Heart left ventricle (tissue), 16 donors: ENCODE measurements at regions not wholly inside any gene's neighbourhood (a gene's known extent, or its start where the extent isn't known, plus 50 kb on each side); places are given as distances from the start of the nearest gene placed in this dataset.

Experiments used
- ATAC-seq, 4 donors: fragments of 200-7000 bp; cut with Tn5 transposase; one replicate each; pipeline ENCODE4 v1.9.1; 2020 to 2022; ENCODE audit warnings: moderate library complexity in 4 of 4, mild to moderate bottlenecking in 3 of 4, moderate number of reproducible peaks in 1 of 4
- DNase-seq, 5 donors: peaks; one replicate each; pipeline ENCODE4 v3.0.0-alpha.2; 2020
- H3K27ac ChIP-seq, 12 donors: fragments of 200-600 bp; sonication (generic) in 4 of 12; one replicate each; pipeline versions ENCODE4 v1.5.0 to v1.8.0; 2016 to 2022; ENCODE audit warnings: mild to moderate bottlenecking in 2 of 12
- H3K27me3 ChIP-seq, 9 donors: fragments of 200-600 bp; sonication (generic) in 2 of 9; one replicate each; pipeline versions ENCODE4 v1.5.1 to v1.8.0; 2016 to 2022; ENCODE audit warnings: mild to moderate bottlenecking in 3 of 9
- H3K36me3 ChIP-seq, 9 donors: fragments of 200-600 bp; sonication (generic) in 2 of 9; one replicate each; pipeline versions ENCODE4 v1.5.0 to v1.8.0; 2018 to 2022; ENCODE audit warnings: mild to moderate bottlenecking in 2 of 9
- H3K4me1 ChIP-seq, 12 donors: fragments of 200-600 bp; sonication (generic) in 4 of 12; one replicate each; pipeline versions ENCODE4 v1.5.0 to v1.8.0; 2016 to 2022; ENCODE audit warnings: mild to moderate bottlenecking in 3 of 12
- H3K4me3 ChIP-seq, 12 donors: fragments of 200-600 bp; sonication (generic) in 4 of 12; one replicate each; pipeline versions ENCODE4 v1.5.0 to v1.8.0; 2017 to 2022; ENCODE audit warnings: mild to moderate bottlenecking in 9 of 12, moderate library complexity in 4 of 12
- H3K9me3 ChIP-seq, 12 donors: fragments of 200-600 bp; sonication (generic) in 4 of 12; one replicate each; pipeline versions ENCODE4 v1.5.0 to v1.8.0; 2016 to 2022; ENCODE audit warnings: mild to moderate bottlenecking in 1 of 12
- CTCF ChIP-seq, 12 donors: fragments of 200-600 bp; sonication (generic) in 4 of 12; IDR thresholded peaks; one replicate each; pipeline versions ENCODE4 v1.5.0 to v1.8.0; 2018 to 2022; ENCODE audit warnings: antibody characterized with exemption in 12 of 12, mild to moderate bottlenecking in 5 of 12
- POLR2A ChIP-seq, 2 donors: fragments of 450-650 bp; IDR thresholded peaks; one replicate each; pipeline ENCODE4 v1.6.1; 2017; ENCODE audit warnings: antibody characterized with exemption in 2 of 2, mild to moderate bottlenecking in 2 of 2, moderate library complexity in 2 of 2
- WGBS, 4 donors: extraction: QIAGEN DNeasy Blood & Tissue Kit in 2 of 4; methylation state at CpG; one replicate each; pipeline versions ENCODE4 v1.1.5 to v1.1.7; 2013 to 2018; 5-methylcytosine and 5-hydroxymethylcytosine counted together
- intact Hi-C, 10 donors: fragments of 100-400 bp; cut with DNase I; formaldehyde crosslinking; loops; one replicate each; pipeline versions ENCODE4 v1.11.1 to v1.14.2; 2022
- donor health status: ischemic (EF 13 %, LVEDD 7.1; RV severe dilation, severe dysfunction).
- donor health status: healthy with polysubstance abuse.
- donor health status: DM: no; HTN: yes; CAD: no.
- donor health status: DM: no; HTN: no; CAD: no.
- donor health status: ischemic (EF 25% LVEDD 6.9; RV normal size, moderate dysfunction).
- donor health status: ischemic (EF 25% LVEDD 5.7; RV mildly dilated, moderate dysfunction).
- donor health status: healthy.
- donor health status: DM: yes; HTN: yes; CAD: no.
- donor health status: ischemic (EF 35%, LVEDD 5.7; RV mildly dilated, moderate dysfunction).
- donor health status: nonischemic (EF 11% LVEDD 7.7; RV severe dilation, severe dysfunction).
- donor health status: DM: yes; HTN: yes; CAD: no.
- donor health status: PGD.
- donor health status: ischemic (EF 29% LVEDD 5.4; RV normal size, mild dysfunction).
- donor health status: nonischemic (EF 23%, LVEDD 6.1; RV moderate dilation, normal function).

- intact Hi-C loops: no loop called here
- Histone ChIP-seq H3K4me1 (no peaks in the 10 kb centered on the region), H3K27me3 (no peaks in the 10 kb centered on the region), H3K9me3 (peaks cover 0 to 40% (median 6%) of the 10 kb centered on the region in 12 donors), H3K27ac (no peak overlapping the region), H3K36me3 (no peaks in the 10 kb centered on the region), H3K4me3 (no peak overlapping the region)
- DNase-seq (no peak), ATAC-seq (no peak)
- TF ChIP-seq CTCF (IDR thresholded peaks at IDR 0.05): no peak
- 82 to 88% (median 84%) methylated on average over 3 of the region's 3 CpGs for WGBS, 4 donors
Observed at GRCh38 chr10:117652228-117653169, 110.0 kb downstream of the EMX2 start.

DNA sequence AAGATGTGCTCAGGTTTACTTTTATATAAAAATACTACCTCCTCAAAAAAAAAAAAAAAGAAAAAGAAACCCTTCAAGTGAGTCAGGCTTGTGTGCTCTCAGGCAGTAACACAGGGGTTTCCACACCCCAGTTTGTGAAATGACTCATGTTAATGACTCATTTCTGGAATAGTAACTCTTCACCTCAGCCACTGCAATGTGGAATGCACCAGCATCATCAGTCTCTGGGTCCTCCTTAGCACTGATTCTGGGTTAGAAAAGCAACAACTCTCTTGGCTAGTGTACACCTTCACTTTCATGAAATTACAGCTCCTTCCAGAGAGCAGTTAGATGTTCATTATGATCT, 110.6 kb downstream of the EMX2 start:
- no peak overlapping the region for H3K4me3 ChIP-seq
- TF ChIP-seq CTCF (IDR thresholded peaks at IDR 0.05): no peak
- no peak for TF ChIP-seq POLR2A (IDR thresholded peaks at IDR 0.05)
- no peaks in the 10 kb centered on the region for H3K36me3 ChIP-seq
- peaks cover 0 to 40% (median 6%) of the 10 kb centered on the region in 12 donors for H3K9me3 ChIP-seq
- no peaks in the 10 kb centered on the region for H3K27me3 ChIP-seq
- intact Hi-C loops: no loop called here
- ATAC-seq (no peak), DNase-seq (no peak)
- H3K4me1 ChIP-seq: no peaks in the 10 kb centered on the region
- no peak overlapping the region for H3K27ac ChIP-seq

DNA sequence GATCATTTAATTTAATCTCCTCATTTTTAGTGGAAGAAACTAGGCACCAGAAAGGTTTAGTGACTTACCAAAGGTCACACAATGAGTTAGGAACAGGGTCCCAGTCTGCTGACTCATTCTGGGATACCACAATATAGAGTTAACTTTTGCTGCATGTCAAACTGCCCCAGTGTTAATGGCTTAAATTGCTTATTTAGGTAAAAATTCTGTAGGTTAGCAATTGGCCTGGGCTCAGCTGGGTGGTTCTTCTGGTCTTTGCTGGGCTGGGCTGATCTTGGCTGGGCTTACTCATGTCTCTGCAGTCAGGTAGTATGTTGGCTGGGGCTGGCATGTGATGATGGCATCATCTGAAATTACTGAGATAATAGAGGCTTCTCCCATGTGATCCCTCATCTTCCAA, 111.6 kb downstream of the EMX2 start:
- TF ChIP-seq POLR2A (IDR thresholded peaks at IDR 0.05) (no peak), CTCF (IDR thresholded peaks at IDR 0.05) (no peak)
- H3K4me1 ChIP-seq: no peaks in the 10 kb centered on the region
- intact Hi-C loops: no loop called here
- no peaks in the 10 kb centered on the region for H3K36me3 ChIP-seq
- H3K27ac ChIP-seq: no peak overlapping the region
- ATAC-seq: no peak
- no peaks in the 10 kb centered on the region for H3K27me3 ChIP-seq
- no peak for DNase-seq
- no peak overlapping the region for H3K4me3 ChIP-seq
- peaks cover 0 to 40% (median 6%) of the 10 kb centered on the region in 12 donors for H3K9me3 ChIP-seq

GRCh38 chr10:117656385-117657367, 114.1 kb downstream of the EMX2 start:
- TF ChIP-seq CTCF (IDR thresholded peaks at IDR 0.05): no peak
- TF ChIP-seq POLR2A (IDR thresholded peaks at IDR 0.05): no peak
- H3K4me3 ChIP-seq: no peak overlapping the region
- intact Hi-C loops: no loop called here
- DNase-seq (no peak), ATAC-seq (no peak)
- no peaks in the 10 kb centered on the region for H3K36me3 ChIP-seq
- peaks cover 0 to 26% (median 5%) of the 10 kb centered on the region in 12 donors for H3K9me3 ChIP-seq
- no peak overlapping the region for H3K27ac ChIP-seq
- no peaks in the 10 kb centered on the region for H3K27me3 ChIP-seq
- WGBS, 4 donors: 72 to 75% (median 73%) methylated on average over 7 of the region's 7 CpGs
- no peaks in the 10 kb centered on the region for H3K4me1 ChIP-seq
